HepG2 (cell line): ENCODE measurements at regions not wholly inside any gene's neighbourhood (a gene's known extent, or its start where the extent isn't known, plus 50 kb on each side); places are given as distances from the start of the nearest gene placed in this dataset.

ENCODE experiments used
- ATAC-seq: fragments of 200-7000 bp; cut with Tn5 transposase; 3 replicates; pipeline ENCODE4 v1.9.1; 2020; ENCODE audit warnings: mild to moderate bottlenecking, moderate library complexity
- BruUV-seq: library from RNA; stranded (reverse); fragments of 400-500 nt; replicated peaks from 2 replicates; lab custom pipeline; 2021; lab: Mats Ljungman, UMichigan
- CTCF ChIA-PET: fragments of 300-600 bp; formaldehyde crosslinking; extraction: SDS; loops from one replicate; lab custom pipeline; 2021; ENCODE audit warnings: low total read pairs, inconsistent platforms, low intra/inter-chr PET ratio; lab: Yijun Ruan, JAX
- POLR2A ChIA-PET: fragments of 350-600 bp; sonication (Branson Sonifier 250); formaldehyde crosslinking; loops from one replicate; lab custom pipeline; 2020; ENCODE audit warnings: antibody characterized with exemption, inconsistent platforms; lab: Yijun Ruan, JAX
- DNase-seq: peaks from one replicate; pipeline ENCODE4 v3.0.0-alpha.2; 2015; ENCODE audit warnings: low spot score
- FAIRE-seq: peaks from 3 replicates; lab custom pipeline; 2011; peaks lifted over from hg19 to GRCh38; lab: Jason Lieb, UNC
- H2AFZ ChIP-seq: one replicate; pipeline ENCODE4 v1.6.1; 2011; ENCODE audit warnings: low read length, inconsistent platforms
- H3K27ac ChIP-seq: fragments of 300-600 bp; 3 replicates; pipeline ENCODE4 v1.8.0; 2011; ENCODE audit warnings: mixed run types, mild to moderate bottlenecking, mixed read lengths, low read length, inconsistent platforms; ENCODE audit not compliant: insufficient read depth; ENCODE audit errors: extremely low read length
- H3K27me3 ChIP-seq, 2 experiments: fragments of 200-600 bp in 1 of 2; 2 replicates in 1 of 2; 3 replicates in 1 of 2; pipeline versions ENCODE4 v1.6.0 to v1.8.0; 2011; ENCODE audit warnings: low read length in 2 of 2, mild to moderate bottlenecking in 2 of 2, moderate library complexity in 2 of 2, inconsistent platforms in 1 of 2; ENCODE audit not compliant: insufficient read depth in 2 of 2, control insufficient read depth in 1 of 2
- H3K36me3 ChIP-seq, 2 experiments: fragments of 200-600 bp in 1 of 2; replicated peaks in 1 of 2; 2 replicates in 1 of 2; 3 replicates in 1 of 2; pipeline versions ENCODE4 v1.5.1 to v1.8.0; 2011; ENCODE audit warnings: low read length in 2 of 2, inconsistent platforms in 1 of 2; ENCODE audit not compliant: insufficient read depth in 2 of 2, control insufficient read depth in 1 of 2
- H3K4me1 ChIP-seq: 2 replicates; pipeline ENCODE4 v1.5.1; 2012; ENCODE audit warnings: low read length, inconsistent platforms; ENCODE audit not compliant: insufficient read depth
- H3K4me2 ChIP-seq: 2 replicates; pipeline ENCODE4 v1.6.0; 2011; ENCODE audit warnings: low read depth, low read length, inconsistent platforms
- H3K4me3 ChIP-seq, 3 experiments: fragments of 200-600 bp in 1 of 3; sonication (generic), shearing (Covaris generic) in 1 of 3; replicated peaks in 1 of 3; 2 replicates each; pipeline ENCODE4 v1.5.1; 2011 to 2016; ENCODE audit warnings: low read length in 3 of 3, inconsistent platforms in 2 of 3, low read depth in 2 of 3, mild to moderate bottlenecking in 2 of 3, control low read depth in 1 of 3, mixed read lengths in 1 of 3; ENCODE audit not compliant: insufficient read depth in 1 of 3
- H3K79me2 ChIP-seq: one replicate; pipeline ENCODE4 v1.6.1; 2011; ENCODE audit warnings: low read length, inconsistent platforms; ENCODE audit not compliant: insufficient read depth
- H3K9ac ChIP-seq: 2 replicates; pipeline ENCODE4 v1.6.0; 2011; ENCODE audit warnings: mild to moderate bottlenecking, low read depth, low read length, inconsistent platforms; ENCODE audit not compliant: insufficient read depth
- H3K9me3 ChIP-seq: 2 replicates; pipeline ENCODE4 v1.5.1; 2012; ENCODE audit warnings: mild to moderate bottlenecking, low read length
- H4K20me1 ChIP-seq: 2 replicates; pipeline ENCODE4 v1.6.0; 2011; ENCODE audit warnings: inconsistent platforms, mild to moderate bottlenecking, low read length, moderate library complexity; ENCODE audit not compliant: insufficient read depth
- CREB1 ChIP-seq, 2 experiments: fragments of 450-650 bp in 1 of 2; IDR thresholded peaks; 2 replicates each; pipeline ENCODE4 v1.6.1; 2016 to 2017; ENCODE audit warnings: control low read depth in 1 of 2, mild to moderate bottlenecking in 1 of 2, missing compliant biosample characterization in 1 of 2, missing genetic modification characterization in 1 of 2
- NFAT5 ChIP-seq: sonication (generic); formaldehyde crosslinking; IDR thresholded peaks from 2 replicates; pipeline ENCODE4 v1.4.0; 2020; ENCODE audit warnings: missing genetic modification reagents
- PRPF4 ChIP-seq: fragments of 200-400 bp; formaldehyde crosslinking; IDR thresholded peaks from 2 replicates; pipeline ENCODE4 v1.6.1; 2016; ENCODE audit warnings: low read length, low read depth; ENCODE audit not compliant: poor library complexity, severe bottlenecking
- ZKSCAN5 ChIP-seq: sonication (generic); formaldehyde crosslinking; IDR thresholded peaks from 2 replicates; pipeline ENCODE4 v1.5.1; 2020; ENCODE audit warnings: mild to moderate bottlenecking, missing genetic modification reagents
- ZNF33A ChIP-seq: sonication (generic); formaldehyde crosslinking; IDR thresholded peaks from 2 replicates; pipeline ENCODE4 v1.5.1; 2020; ENCODE audit warnings: missing genetic modification reagents, mild to moderate bottlenecking, moderate library complexity, borderline replicate concordance
- ZNF550 ChIP-seq: sonication (generic); formaldehyde crosslinking; IDR thresholded peaks from 2 replicates; pipeline ENCODE4 v1.4.0; 2020; ENCODE audit warnings: mild to moderate bottlenecking, missing genetic modification reagents, borderline replicate concordance
- WGBS: methylation state at CpG from one replicate; pipeline ENCODE4 v1.1.6; 2017; ENCODE audit warnings: low lambda C conversion rate; 5-methylcytosine and 5-hydroxymethylcytosine counted together
- in situ Hi-C: cut with HindIII; loops from 2 replicates; pipeline ENCODE4 v1.10.0; 2017; ENCODE audit warnings: low pct_unique_long_range_greater_than_20kb; ENCODE audit not compliant: extremely low pct_ligation_motif_present
- intact Hi-C: fragments of 100-400 bp; cut with micrococcal nuclease; formaldehyde crosslinking; loops from one replicate; pipeline ENCODE4 v1.10.0; 2022; ENCODE audit not compliant: unreplicated experiment
- TF ChIP-seq, protein P1 (sequence below): IDR thresholded peaks from 2 replicates; pipeline ENCODE4 v1.6.1; 2016; ENCODE audit warnings: mild to moderate bottlenecking, missing biosample characterization, missing genetic modification reagents

DNA sequence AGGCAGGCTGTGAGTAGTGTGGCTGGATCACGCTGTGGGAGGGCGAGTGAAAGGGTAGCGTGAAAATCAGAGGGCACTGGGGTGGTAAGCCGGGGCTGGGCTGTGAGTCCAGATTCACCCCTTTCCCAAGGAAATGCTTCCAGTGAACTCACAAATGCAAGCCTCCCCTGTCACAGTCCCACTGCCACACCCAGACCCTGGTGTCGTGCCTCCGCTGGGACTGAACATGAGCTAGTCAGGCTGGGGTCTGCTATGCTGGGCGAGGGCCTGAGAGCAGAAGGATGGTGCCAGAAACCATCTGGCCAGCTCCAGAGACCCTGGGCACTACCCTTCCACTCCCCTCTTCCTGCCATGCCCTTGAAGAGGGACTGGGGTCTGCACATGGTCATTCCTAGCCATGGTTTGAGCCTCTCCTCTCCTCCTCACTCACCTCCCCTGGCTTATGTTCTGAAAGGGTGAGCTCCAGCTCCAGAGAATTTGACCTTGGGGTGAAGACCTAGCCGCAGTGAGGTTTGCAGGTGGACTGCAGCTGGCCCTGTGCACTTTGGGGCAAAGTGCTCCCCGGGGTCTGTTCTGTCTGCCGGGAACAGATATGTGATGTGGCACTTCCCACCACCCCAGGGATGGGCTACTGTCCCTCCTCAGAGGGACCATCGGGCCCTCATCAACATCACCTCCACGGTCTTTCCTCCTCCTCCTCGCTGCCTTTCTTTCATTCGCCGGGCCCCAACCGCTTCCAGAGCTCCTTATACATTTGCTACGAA is 365.6 kb downstream of the RPS6KC1 start:
- H3K4me1 ChIP-seq: peaks cover 42% of the 10 kb centered on the region
- no TSS peak for BruUV-seq
- ATAC-seq (no peak; the same call in 2 of the 3 replicates), DNase-seq (no peak), FAIRE-seq (no peak)
- intact Hi-C loops (no loop called here), in situ Hi-C loops (loop anchor here (5.0 kb wide), 1 partner anchor 174 kb away; no protein-coding TSS in a partner anchor)
- no peaks in the 10 kb centered on the region for H4K20me1 ChIP-seq
- no peak overlapping the region for H3K4me3 ChIP-seq
- no peak overlapping the region for H3K9ac ChIP-seq
- H2AFZ ChIP-seq: no peak overlapping the region
- no peak overlapping the region for H3K4me2 ChIP-seq
- TF ChIP-seq PRPF4 (no peak), ZKSCAN5 (CRISPR knock-in tag) (peak; percentile 83; the same call in 1 of the 2 replicates)
- ChIA-PET CTCF (no interaction called here), POLR2A (no interaction called here)
- 87% methylated on average over 14 of the region's 17 CpGs for WGBS
- no peaks in the 10 kb centered on the region for H3K27me3 ChIP-seq
- H3K79me2 ChIP-seq: no peaks in the 10 kb centered on the region
- H3K9me3 ChIP-seq: no peaks in the 10 kb centered on the region
- no peak overlapping the region for H3K27ac ChIP-seq
- H3K36me3 ChIP-seq: no peaks in the 10 kb centered on the region

DNA sequence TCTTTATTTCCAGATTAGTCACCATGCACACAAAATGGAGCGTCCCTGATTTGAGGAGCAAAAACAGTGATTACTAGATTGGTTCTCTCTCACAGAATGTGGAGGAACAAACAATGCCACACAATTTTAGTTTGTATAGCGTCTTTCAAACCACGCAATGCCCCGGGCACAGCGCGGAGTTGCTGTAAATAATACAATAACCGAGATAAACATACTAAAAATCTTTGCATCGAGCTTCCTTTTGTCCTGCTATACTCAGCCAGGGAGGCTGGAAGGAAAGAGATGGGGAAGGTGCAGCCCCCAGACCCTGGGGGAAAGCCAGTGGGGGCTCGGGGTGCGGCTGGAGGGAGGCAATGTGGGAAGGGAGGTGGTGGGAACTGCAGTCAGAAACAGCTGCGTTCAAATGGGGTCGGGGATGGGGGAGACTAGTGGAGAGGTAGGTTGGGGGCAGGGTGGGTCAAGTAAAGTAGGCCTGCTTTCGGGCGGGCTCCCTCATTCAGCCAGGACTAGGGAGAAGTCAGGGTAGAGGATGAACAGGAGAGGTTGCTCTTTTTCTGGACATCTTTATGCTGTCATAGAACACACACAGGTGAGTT is 366.3 kb downstream of the RPS6KC1 start:
- no peak for FAIRE-seq
- no peak overlapping the region for H3K4me3 ChIP-seq
- POLR2A ChIA-PET: no interaction called here
- peaks cover 42% of the 10 kb centered on the region for H3K4me1 ChIP-seq
- H3K4me2 ChIP-seq: no peak overlapping the region
- H3K9me3 ChIP-seq: no peaks in the 10 kb centered on the region
- WGBS: 92% methylated on average over 14 of the region's 14 CpGs
- no peaks in the 10 kb centered on the region for H4K20me1 ChIP-seq
- no peaks in the 10 kb centered on the region for H3K36me3 ChIP-seq
- no peak for DNase-seq
- in situ Hi-C loops (loop anchor here (5.0 kb wide), 1 partner anchor 175 kb away; no protein-coding TSS in a partner anchor), intact Hi-C loops (no loop called here)
- no peak overlapping the region for H3K9ac ChIP-seq
- no peaks in the 10 kb centered on the region for H3K27me3 ChIP-seq
- no peak overlapping the region for H3K27ac ChIP-seq
- no peak overlapping the region for H2AFZ ChIP-seq
- H3K79me2 ChIP-seq: no peaks in the 10 kb centered on the region
- BruUV-seq: no TSS peak
- no peak for ATAC-seq
- CTCF ChIA-PET: no interaction called here
- TF ChIP-seq ZNF33A (CRISPR knock-in tag) (no peak), ZNF550 (no peak), CREB1 (IDR thresholded peaks at IDR 0.05) (no peak), CREB1 (CRISPR knock-in tag; IDR thresholded peaks at IDR 0.05) (no peak), NFAT5 (CRISPR knock-in tag) (no peak)
- TF ChIP-seq, protein P1, sequence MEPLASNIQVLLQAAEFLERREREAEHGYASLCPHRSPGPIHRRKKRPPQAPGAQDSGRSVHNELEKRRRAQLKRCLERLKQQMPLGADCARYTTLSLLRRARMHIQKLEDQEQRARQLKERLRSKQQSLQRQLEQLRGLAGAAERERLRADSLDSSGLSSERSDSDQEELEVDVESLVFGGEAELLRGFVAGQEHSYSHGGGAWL (CRISPR knock-in tag): no peak
